Ishikawa (cell line): ENCODE measurements at regions not wholly inside any gene's neighbourhood (a gene's known extent, or its start where the extent isn't known, plus 50 kb on each side); places are given as distances from the start of the nearest gene placed in this dataset.

Experiments
- CEBPB ChIP-seq: IDR thresholded peaks from 2 replicates; pipeline ENCODE4 v1.6.1; 2012
- CREB1 ChIP-seq: IDR thresholded peaks from 2 replicates; pipeline ENCODE4 v1.6.1; 2012; ENCODE audit warnings: low read depth
- EGR1 ChIP-seq: IDR thresholded peaks from 2 replicates; pipeline ENCODE4 v1.6.1; 2012
- EP300 ChIP-seq: IDR thresholded peaks from 2 replicates; pipeline ENCODE4 v1.6.1; 2012; ENCODE audit warnings: borderline replicate concordance
- FOXM1 ChIP-seq: IDR thresholded peaks from 2 replicates; pipeline ENCODE4 v1.6.1; 2012; ENCODE audit warnings: low read depth, borderline replicate concordance
- MAX ChIP-seq: IDR thresholded peaks from 2 replicates; pipeline ENCODE4 v1.6.1; 2012
- NFIC ChIP-seq: IDR thresholded peaks from 2 replicates; pipeline ENCODE4 v1.6.1; 2012
- RAD21 ChIP-seq: IDR thresholded peaks from 2 replicates; pipeline ENCODE4 v1.6.1; 2012; ENCODE audit warnings: low read depth
- TAF1 ChIP-seq: IDR thresholded peaks from 2 replicates; pipeline ENCODE4 v1.6.1; 2012; ENCODE audit warnings: low read depth, mild to moderate bottlenecking
- TCF12 ChIP-seq: IDR thresholded peaks from 2 replicates; pipeline ENCODE4 v1.6.1; 2012; ENCODE audit warnings: low read depth
- TEAD4 ChIP-seq: IDR thresholded peaks from 2 replicates; pipeline ENCODE4 v1.6.1; 2012
- YY1 ChIP-seq: IDR thresholded peaks from 2 replicates; pipeline ENCODE4 v1.6.1; 2012; ENCODE audit warnings: low read depth
- ZBTB7A ChIP-seq: IDR thresholded peaks from 2 replicates; pipeline ENCODE4 v1.6.1; 2012; ENCODE audit warnings: low read depth
- TF ChIP-seq, protein P1 (sequence below): IDR thresholded peaks from 2 replicates; pipeline ENCODE4 v1.6.1; 2012
- TF ChIP-seq, protein P2 (sequence below): IDR thresholded peaks from 2 replicates; pipeline ENCODE4 v1.6.1; 2012; ENCODE audit warnings: low read depth, mild to moderate bottlenecking

DNA sequence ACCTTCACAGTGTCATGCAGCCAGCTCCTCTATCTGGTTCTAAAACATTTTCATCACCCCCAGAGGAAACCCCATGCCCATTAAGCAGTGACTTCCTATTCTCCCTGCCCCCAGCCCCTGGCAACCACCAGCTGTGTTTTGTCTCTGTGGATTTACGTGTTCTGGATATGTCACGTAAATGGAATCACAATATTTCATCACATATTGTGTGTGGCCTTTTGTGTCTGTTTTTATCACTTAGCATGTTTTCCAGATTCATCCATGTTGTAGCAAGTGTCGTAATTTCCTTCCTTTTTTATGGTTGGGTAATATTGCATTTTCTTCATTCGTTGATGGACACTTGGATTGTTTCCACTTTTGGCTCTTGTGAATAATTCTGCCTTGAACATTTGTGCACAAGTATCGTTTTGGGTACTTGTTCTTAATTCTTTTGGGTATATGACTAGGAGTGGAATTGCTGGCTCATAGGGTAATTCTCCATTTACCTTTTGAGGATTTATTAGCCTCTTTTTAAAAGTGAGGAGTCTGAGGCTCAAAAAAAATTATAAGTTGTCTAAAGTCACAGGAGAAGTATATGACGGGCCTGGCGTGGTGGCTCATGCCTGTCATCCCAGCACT is 127.0 kb downstream of the MRPS6 start:
- TF ChIP-seq, protein P1, sequence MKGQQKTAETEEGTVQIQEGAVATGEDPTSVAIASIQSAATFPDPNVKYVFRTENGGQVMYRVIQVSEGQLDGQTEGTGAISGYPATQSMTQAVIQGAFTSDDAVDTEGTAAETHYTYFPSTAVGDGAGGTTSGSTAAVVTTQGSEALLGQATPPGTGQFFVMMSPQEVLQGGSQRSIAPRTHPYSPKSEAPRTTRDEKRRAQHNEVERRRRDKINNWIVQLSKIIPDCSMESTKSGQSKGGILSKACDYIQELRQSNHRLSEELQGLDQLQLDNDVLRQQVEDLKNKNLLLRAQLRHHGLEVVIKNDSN, result no peak
- no peak for TF ChIP-seq MAX
- TF ChIP-seq TEAD4, result no peak
- TF ChIP-seq NFIC, result no peak
- no peak for TF ChIP-seq TCF12
- TF ChIP-seq YY1, result no peak
- TF ChIP-seq, protein P2, sequence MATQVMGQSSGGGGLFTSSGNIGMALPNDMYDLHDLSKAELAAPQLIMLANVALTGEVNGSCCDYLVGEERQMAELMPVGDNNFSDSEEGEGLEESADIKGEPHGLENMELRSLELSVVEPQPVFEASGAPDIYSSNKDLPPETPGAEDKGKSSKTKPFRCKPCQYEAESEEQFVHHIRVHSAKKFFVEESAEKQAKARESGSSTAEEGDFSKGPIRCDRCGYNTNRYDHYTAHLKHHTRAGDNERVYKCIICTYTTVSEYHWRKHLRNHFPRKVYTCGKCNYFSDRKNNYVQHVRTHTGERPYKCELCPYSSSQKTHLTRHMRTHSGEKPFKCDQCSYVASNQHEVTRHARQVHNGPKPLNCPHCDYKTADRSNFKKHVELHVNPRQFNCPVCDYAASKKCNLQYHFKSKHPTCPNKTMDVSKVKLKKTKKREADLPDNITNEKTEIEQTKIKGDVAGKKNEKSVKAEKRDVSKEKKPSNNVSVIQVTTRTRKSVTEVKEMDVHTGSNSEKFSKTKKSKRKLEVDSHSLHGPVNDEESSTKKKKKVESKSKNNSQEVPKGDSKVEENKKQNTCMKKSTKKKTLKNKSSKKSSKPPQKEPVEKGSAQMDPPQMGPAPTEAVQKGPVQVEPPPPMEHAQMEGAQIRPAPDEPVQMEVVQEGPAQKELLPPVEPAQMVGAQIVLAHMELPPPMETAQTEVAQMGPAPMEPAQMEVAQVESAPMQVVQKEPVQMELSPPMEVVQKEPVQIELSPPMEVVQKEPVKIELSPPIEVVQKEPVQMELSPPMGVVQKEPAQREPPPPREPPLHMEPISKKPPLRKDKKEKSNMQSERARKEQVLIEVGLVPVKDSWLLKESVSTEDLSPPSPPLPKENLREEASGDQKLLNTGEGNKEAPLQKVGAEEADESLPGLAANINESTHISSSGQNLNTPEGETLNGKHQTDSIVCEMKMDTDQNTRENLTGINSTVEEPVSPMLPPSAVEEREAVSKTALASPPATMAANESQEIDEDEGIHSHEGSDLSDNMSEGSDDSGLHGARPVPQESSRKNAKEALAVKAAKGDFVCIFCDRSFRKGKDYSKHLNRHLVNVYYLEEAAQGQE, result no peak
- no peak for TF ChIP-seq RAD21
- TF ChIP-seq CEBPB, result no peak
- no peak for TF ChIP-seq EP300
- TF ChIP-seq TAF1, result no peak

- TF ChIP-seq EP300 (no peak), FOXM1 (no peak), TCF12 (no peak), EGR1 (no peak), YY1 (no peak), TAF1 (no peak), RAD21 (no peak), ZBTB7A (no peak)
These were observed 127.6 kb downstream of the MRPS6 start for GRCh38 chr21:34201001-34201400.

GRCh38 chr21:34201481-34201858 is 128.1 kb downstream of the MRPS6 start:
- no peak for TF ChIP-seq ZBTB7A
- no peak for TF ChIP-seq MAX
- TF ChIP-seq TAF1, result no peak
- no peak for TF ChIP-seq EP300
- TF ChIP-seq CREB1, result no peak
- no peak for TF ChIP-seq RAD21

DNA sequence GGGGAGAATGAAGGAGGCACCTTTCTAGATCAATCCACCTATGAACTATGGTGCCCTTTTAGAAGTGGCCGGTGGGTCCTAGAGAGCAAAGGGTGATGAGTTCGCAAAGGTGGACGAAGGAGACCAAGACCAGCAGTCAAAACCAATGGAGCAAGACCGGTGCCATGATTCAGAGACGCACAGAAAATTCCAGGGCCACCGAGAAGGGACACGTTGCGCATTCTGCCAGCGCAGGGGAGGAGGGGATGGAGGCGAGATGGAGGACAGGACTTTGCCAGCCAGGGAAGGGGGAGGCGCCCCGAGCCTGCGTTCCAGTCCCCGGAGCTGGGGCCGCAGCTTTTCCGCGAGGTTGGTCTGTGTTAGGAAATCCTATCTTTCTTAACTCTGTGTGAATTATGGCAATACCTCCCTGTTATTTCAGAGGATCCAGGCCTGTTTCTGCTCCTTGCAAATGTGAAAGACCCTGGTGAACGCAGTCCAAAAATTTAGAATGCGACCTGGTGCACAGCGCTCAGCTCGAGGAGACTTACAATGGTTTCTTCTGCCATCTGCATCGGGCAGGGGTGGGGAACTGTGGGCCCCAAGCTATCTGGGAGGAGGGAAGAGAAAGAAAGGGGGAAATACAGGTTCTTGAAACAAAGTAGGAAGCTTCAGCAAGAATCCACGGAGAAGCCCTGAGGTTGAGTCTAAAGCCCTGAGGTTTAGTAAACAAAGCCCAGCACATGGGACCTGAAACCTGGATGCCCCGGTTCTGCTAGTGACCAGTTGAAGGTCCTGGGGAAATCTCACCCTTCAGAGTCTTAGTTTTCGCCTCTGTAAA is 129.4 kb downstream of the MRPS6 start:
- TF ChIP-seq YY1 (no peak), CEBPB (no peak), EP300 (no peak), MAX (no peak), ZBTB7A (no peak), NFIC (no peak), TCF12 (no peak), CREB1 (no peak), RAD21 (no peak), TEAD4 (no peak), TAF1 (no peak), EGR1 (no peak), FOXM1 (no peak)
- TF ChIP-seq, protein P1, result no peak
- TF ChIP-seq, protein P2, result no peak

GRCh38 chr21:34203851-34204420 is 130.6 kb downstream of the MRPS6 start:
- TF ChIP-seq FOXM1, result no peak
- no peak for TF ChIP-seq CEBPB
- TF ChIP-seq MAX, result no peak
- TF ChIP-seq, protein P1, result no peak
- no peak for TF ChIP-seq EGR1
- no peak for TF ChIP-seq TEAD4
- no peak for TF ChIP-seq YY1
- TF ChIP-seq NFIC, result no peak
- no peak for TF ChIP-seq CREB1
- no peak for TF ChIP-seq TCF12
- no peak for TF ChIP-seq RAD21
- TF ChIP-seq EP300, result no peak
- no peak for TF ChIP-seq ZBTB7A
- TF ChIP-seq TAF1, result no peak
- TF ChIP-seq, protein P2, result no peak
